Aorta (tissue), 5 donors: ENCODE measurements at regions not wholly inside any gene's neighbourhood (a gene's known extent, or its start where the extent isn't known, plus 50 kb on each side); places are given as distances from the start of the nearest gene placed in this dataset.

Source experiments
- ATAC-seq: fragments of 200-7000 bp; cut with Tn5 transposase; one replicate; pipeline ENCODE4 v1.9.1; 2022; ENCODE audit warnings: moderate library complexity; ENCODE audit not compliant: low FRiP score
- DNase-seq, 2 donors: peaks; one replicate each; pipeline ENCODE4 v3.0.0-alpha.2; 2020
- H3K27ac ChIP-seq, 2 donors: one replicate each; pipeline ENCODE4 v1.5.1; 2013; ENCODE audit warnings: low read length in 2 of 2, mild to moderate bottlenecking in 2 of 2, moderate library complexity in 2 of 2, control low read depth in 1 of 2, inconsistent platforms in 1 of 2, low read depth in 1 of 2
- H3K27me3 ChIP-seq, 2 donors: one replicate each; pipeline ENCODE4 v1.6.1; 2013; ENCODE audit warnings: control low read depth in 1 of 2, low read length in 1 of 2, mild to moderate bottlenecking in 1 of 2, moderate library complexity in 1 of 2; ENCODE audit not compliant: insufficient read depth in 2 of 2, control insufficient read depth in 1 of 2
- H3K36me3 ChIP-seq, 2 donors: one replicate each; pipeline ENCODE4 v1.6.1; 2013; ENCODE audit warnings: control low read depth in 1 of 2, low read length in 1 of 2, mild to moderate bottlenecking in 1 of 2; ENCODE audit not compliant: insufficient read depth in 2 of 2, control insufficient read depth in 1 of 2
- H3K4me1 ChIP-seq, 2 donors: one replicate each; pipeline ENCODE4 v1.6.1; 2013; ENCODE audit warnings: low read length in 2 of 2, control low read depth in 1 of 2, mild to moderate bottlenecking in 1 of 2, moderate library complexity in 1 of 2; ENCODE audit not compliant: insufficient read depth in 2 of 2, control insufficient read depth in 1 of 2
- H3K4me3 ChIP-seq, 2 donors: one replicate each; pipeline ENCODE4 v1.5.1; 2013; ENCODE audit warnings: low read length in 2 of 2, control low read depth in 1 of 2, mild to moderate bottlenecking in 1 of 2
- H3K9me3 ChIP-seq: one replicate; pipeline ENCODE4 v1.6.1; 2013; ENCODE audit warnings: mild to moderate bottlenecking, low read length; ENCODE audit not compliant: control insufficient read depth
- WGBS, 2 donors: extraction: QIAGEN DNeasy Blood & Tissue Kit; methylation state at CpG; one replicate each; pipeline ENCODE4 v1.1.7; 2013; 5-methylcytosine and 5-hydroxymethylcytosine counted together
- intact Hi-C, 2 donors: fragments of 100-400 bp; cut with DNase I; formaldehyde crosslinking; loops; one replicate each; pipeline versions ENCODE4 v1.14.2 to v1.15.0; 2022
- donor health status: healthy with polysubstance abuse.
- donor health status: Bipolar disorder and iron deficiency.
- donor health status: DM: no; HTN: no; CAD: no.
- donor health status: DM: no; HTN: no; CAD: no.
- donor health status: DM: yes; HTN: yes; CAD: no.

DNA sequence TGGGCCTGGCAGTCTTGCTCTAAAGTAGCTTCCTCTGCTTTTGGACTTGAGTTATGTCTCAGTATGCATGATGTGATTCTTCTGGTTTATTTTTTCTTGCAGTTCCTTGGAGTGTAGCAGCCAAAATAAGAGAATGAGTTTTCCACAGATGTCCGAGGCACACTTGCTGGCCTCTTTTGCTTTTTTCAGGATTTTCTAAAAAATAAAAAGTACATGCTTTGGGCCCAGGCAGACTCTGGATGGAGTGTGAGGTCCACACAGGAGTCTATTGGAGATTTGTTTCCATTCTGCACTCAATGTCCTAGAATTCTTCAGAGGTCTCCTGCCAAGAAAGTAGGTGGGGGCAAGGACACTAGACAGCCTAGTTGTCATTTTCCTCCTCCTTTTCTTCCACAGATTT is 477.6 kb downstream of the EPM2A start:
- Histone ChIP-seq H3K4me3 (no peak overlapping the region), H3K27ac (no peak overlapping the region), H3K36me3 (no peaks in the 10 kb centered on the region), H3K9me3 (peaks cover 2% of the 10 kb centered on the region), H3K27me3 (peaks cover 0 to 1% of the 10 kb centered on the region in 2 donors), H3K4me1 (peaks cover 0 to 2% of the 10 kb centered on the region in 2 donors)
- ATAC-seq (no peak), DNase-seq (no peak)
- intact Hi-C loops = no loop called here
- WGBS, 2 donors = 26 to 35% methylated on average over 1 of the region's 1 CpG

DNA sequence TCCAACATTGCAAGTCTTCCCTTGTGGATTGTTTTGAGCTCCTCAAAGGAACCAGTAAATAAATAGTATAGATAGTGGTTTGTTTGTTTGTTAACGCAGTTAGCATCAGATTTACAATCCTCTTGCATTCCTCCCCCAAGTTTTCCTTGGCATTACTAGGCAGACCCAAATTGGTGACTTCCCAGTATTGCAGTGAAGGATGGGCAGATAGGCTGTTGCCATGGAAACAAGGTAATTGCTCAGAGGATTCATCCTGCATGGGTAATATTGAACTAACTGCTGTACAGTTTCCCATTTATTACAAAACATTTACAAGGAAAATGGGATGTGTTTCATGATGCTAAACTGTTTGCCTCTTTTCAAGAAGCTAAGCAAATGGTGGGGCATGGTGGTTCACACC is 477.2 kb downstream of the EPM2A start:
- Histone ChIP-seq H3K9me3 (peaks cover 2% of the 10 kb centered on the region), H3K36me3 (no peaks in the 10 kb centered on the region), H3K27ac (no peak overlapping the region), H3K4me3 (no peak overlapping the region), H3K27me3 (peaks cover 0 to 1% of the 10 kb centered on the region in 2 donors), H3K4me1 (peaks cover 0 to 2% of the 10 kb centered on the region in 2 donors)
- 76% methylated on average over 1 of the region's 1 CpG for WGBS, 2 donors
- intact Hi-C loops = no loop called here
- no peak for ATAC-seq
- DNase-seq = no peak

DNA sequence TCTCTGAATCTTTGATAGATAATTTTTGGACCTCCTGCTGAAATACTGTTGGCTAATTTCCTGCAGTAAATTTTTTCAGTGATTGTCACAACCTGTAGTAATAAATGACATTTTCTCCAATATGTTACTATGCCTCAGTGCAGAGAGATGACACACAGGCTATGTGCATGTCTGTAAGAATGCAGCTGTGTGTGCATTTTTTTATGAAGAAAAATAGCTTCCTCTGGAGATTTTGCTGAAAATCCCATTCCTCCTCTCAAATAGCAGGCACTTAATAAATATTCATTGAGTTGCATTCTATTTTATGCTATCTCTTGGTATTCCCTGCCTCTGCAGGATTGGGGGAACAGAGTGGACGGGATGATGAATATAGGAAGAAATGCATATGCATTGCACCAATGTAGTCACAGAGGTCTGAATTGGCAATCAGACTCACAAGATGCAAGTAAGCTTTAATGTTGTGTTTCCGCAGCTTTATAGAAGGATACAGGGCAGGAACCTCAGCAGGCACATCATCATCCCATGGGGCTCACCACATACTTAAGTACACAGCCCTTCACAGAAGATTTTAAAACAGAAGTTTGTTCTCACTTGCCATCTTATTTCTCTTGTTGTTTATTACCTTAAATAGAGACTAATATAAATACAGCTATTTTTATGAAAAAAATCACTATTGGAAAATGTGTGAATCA is 474.7 kb downstream of the EPM2A start:
- Histone ChIP-seq H3K4me3 (no peak overlapping the region), H3K27ac (no peak overlapping the region), H3K9me3 (no peaks in the 10 kb centered on the region), H3K27me3 (peaks cover 0 to 1% of the 10 kb centered on the region in 2 donors), H3K4me1 (peaks cover 0 to 2% of the 10 kb centered on the region in 2 donors), H3K36me3 (no peaks in the 10 kb centered on the region)
- ATAC-seq (no peak), DNase-seq (no peak)
- intact Hi-C loops = loop anchor here in 1 of 2 donors (5.0 kb wide), 1 partner anchor 247 kb away; no protein-coding TSS in a partner anchor
- WGBS, 2 donors = 95% methylated on average over 2 of the region's 2 CpGs

DNA sequence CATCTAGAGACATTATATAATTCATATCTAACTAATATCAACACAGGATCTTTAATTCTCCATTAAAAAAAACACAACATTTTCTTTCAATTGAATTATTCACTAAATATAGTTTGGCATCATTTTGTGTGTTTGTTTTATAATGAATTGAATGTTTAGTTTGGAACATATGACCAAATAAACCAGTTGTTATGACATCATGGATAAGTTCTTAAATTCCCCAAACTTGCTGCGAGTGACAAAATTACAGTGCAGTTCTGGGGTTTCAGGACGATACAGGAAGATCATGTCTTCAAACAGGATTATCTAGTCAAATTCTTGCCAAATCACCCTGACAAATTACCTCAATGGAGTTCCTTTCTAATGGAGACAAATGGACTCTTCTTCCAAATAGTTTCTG is 473.6 kb downstream of the EPM2A start:
- intact Hi-C loops = loop anchor here in 1 of 2 donors (5.0 kb wide), 1 partner anchor 246 kb away; no protein-coding TSS in a partner anchor
- ATAC-seq = no peak

DNA sequence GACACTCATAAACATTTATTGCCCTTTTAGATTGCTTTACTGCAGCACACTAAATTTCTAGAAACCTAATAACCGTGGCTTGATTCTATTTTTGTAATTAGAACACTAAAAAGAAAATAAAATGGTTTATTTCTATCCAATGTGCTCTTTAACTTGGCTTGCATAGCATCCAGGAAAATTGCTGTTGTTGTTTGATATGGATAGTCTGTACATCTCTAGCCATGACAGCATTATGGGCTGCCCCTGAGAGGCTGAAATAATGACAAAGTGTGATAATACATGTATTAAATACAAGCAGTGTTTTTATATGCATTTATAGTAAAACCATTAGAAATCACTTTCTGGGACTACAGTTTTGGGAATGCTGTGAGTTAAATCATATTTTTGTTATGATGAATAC is 472.5 kb downstream of the EPM2A start:
- Histone ChIP-seq H3K27me3 (peaks cover 0 to 1% of the 10 kb centered on the region in 2 donors), H3K4me3 (no peak overlapping the region), H3K36me3 (no peaks in the 10 kb centered on the region), H3K27ac (no peak overlapping the region), H3K9me3 (no peaks in the 10 kb centered on the region), H3K4me1 (peaks cover 0 to 2% of the 10 kb centered on the region in 2 donors)
- DNase-seq (no peak), ATAC-seq (no peak)
- WGBS, 2 donors = 8 to 9% methylated on average over 1 of the region's 1 CpG
- intact Hi-C loops = loop anchor here in 1 of 2 donors (5.0 kb wide), 1 partner anchor 245 kb away; no protein-coding TSS in a partner anchor

More for the DNA sequence above, 473.6 kb downstream of the EPM2A start:
- no peaks in the 10 kb centered on the region for H3K36me3 ChIP-seq
- peaks cover 0 to 1% of the 10 kb centered on the region in 2 donors for H3K27me3 ChIP-seq
- no peak for DNase-seq
- WGBS, 2 donors = 31 to 41% methylated on average over 2 of the region's 2 CpGs
- H3K9me3 ChIP-seq = no peaks in the 10 kb centered on the region
- no peak overlapping the region for H3K27ac ChIP-seq
- no peak overlapping the region for H3K4me3 ChIP-seq
- peaks cover 0 to 2% of the 10 kb centered on the region in 2 donors for H3K4me1 ChIP-seq

DNA sequence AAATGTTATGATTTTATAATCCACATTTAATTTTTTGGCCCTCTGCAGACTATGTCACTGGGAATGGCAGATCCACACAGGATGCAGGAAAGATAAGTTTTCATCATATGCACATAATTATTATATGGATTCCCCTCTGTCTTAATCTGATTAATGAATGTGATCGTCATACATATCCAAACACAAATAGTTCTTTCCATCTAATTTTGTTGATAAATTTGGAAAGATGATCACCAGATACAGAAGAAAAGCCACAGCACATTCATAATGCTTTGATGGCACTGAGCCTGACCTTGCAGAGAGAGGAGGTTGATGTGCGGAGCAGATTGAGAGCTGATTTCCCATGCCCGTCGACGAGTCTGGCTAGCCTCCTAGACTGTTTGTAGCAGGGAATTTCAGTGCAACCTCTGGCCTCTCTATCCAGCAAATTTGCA is 471.5 kb downstream of the EPM2A start:
- 41 to 45% methylated on average over 5 of the region's 5 CpGs for WGBS, 2 donors
- intact Hi-C loops = loop anchor here in 1 of 2 donors (5.0 kb wide), 1 partner anchor 244 kb away; no protein-coding TSS in a partner anchor
- H3K9me3 ChIP-seq = no peaks in the 10 kb centered on the region

DNA sequence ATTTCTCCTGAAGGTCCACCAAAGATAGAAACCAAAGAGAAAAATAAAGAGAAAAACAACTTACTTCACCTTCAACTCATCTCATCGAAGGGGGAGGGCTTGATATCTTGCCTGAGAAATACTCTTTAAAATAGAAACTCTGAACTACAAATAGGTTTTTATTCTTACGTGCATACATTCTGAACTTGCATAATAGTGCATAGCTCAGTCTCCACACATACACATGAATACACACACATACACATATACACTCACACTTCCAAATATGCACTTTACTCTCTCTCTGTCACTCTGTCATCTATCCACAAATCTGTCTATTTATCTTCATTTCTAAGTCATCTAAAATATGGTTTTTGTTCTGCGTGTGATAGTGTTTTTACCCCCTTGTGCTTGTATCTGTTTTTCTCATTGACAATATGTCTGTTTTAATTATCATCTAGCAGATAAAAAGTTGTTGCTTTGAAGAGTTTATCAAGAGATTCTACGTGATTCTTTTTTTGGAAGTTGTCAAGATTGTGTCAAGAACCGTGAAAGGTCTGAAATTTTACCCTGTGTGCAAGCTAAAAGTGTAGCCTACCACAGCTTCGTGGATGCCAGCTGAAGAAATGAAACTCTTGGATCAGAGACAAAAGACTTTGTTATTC is 468.8 kb downstream of the EPM2A start:
- intact Hi-C loops = no loop called here
- DNase-seq = no peak
- no peak overlapping the region for H3K4me3 ChIP-seq
- no peaks in the 10 kb centered on the region for H3K36me3 ChIP-seq
- no peaks in the 10 kb centered on the region for H3K9me3 ChIP-seq
- H3K27ac ChIP-seq = no peak overlapping the region
- no peaks in the 10 kb centered on the region for H3K27me3 ChIP-seq
- ATAC-seq = no peak
- no peaks in the 10 kb centered on the region for H3K4me1 ChIP-seq
- WGBS, 2 donors = 67 to 78% methylated on average over 6 of the region's 6 CpGs

More for the DNA sequence above, 471.5 kb downstream of the EPM2A start:
- H3K27ac ChIP-seq = no peak overlapping the region
- no peak overlapping the region for H3K4me3 ChIP-seq
- peaks cover 0 to 1% of the 10 kb centered on the region in 2 donors for H3K27me3 ChIP-seq
- peaks cover 0 to 2% of the 10 kb centered on the region in 2 donors for H3K4me1 ChIP-seq
- DNase-seq (no peak), ATAC-seq (no peak)
- H3K36me3 ChIP-seq = no peaks in the 10 kb centered on the region

DNA sequence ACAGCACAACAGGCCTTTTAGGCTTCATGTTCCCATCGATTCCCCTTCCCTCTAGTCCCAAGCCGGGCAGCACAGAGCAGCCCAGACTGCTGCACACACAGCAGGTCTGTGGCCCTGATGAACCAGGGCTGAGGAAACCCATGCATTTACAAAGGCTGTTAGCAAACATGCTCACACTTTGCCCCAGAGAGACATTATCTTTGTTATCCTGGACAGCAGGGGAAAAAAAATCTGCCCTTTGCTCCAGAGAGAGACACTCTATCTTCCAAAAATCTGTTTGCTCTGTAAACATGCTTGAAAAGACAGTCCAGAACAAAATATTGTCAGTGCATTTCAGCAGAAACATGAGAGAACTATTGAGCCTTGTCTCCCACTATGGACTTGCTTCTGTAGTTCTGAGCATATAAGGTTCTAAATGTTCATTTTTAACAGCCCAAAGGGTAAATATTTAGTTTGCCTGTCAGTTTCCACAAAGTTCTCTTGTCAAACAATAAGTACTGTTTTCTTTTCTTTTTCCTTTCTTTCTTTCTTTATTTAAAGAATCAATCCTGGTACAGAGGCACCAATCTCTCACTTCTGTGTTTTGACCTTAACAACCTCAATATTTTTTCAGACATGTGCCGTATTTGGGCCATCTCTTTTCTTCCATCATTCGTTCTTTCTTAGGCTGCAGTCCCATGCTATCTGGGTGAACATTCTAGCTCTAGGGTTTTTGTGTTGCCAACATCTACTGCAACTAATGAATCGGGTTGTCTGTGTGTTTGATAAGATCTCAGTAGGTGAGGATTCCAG is 468.0 kb downstream of the EPM2A start:
- 61 to 71% methylated on average over 5 of the region's 5 CpGs for WGBS, 2 donors
- intact Hi-C loops = no loop called here
- no peak overlapping the region for H3K4me3 ChIP-seq
- H3K36me3 ChIP-seq = no peaks in the 10 kb centered on the region
- H3K27me3 ChIP-seq = no peaks in the 10 kb centered on the region
- no peaks in the 10 kb centered on the region for H3K9me3 ChIP-seq
- H3K27ac ChIP-seq = no peak overlapping the region
- peak; percentile 54 for ATAC-seq
- no peaks in the 10 kb centered on the region for H3K4me1 ChIP-seq
- DNase-seq = no peak
